SU-DHL-6 (cell line): ENCODE measurements at regions not wholly inside any gene's neighbourhood (a gene's known extent, or its start where the extent isn't known, plus 50 kb on each side); places are given as distances from the start of the nearest gene placed in this dataset.

Experiments used
- H2AFZ ChIP-seq: fragments of 200-600 bp; sonication (generic); 2 replicates; pipeline ENCODE4 v1.6.1; 2014; ENCODE audit warnings: low read depth, mild to moderate bottlenecking, moderate library complexity, mixed read lengths, antibody characterized with exemption, low read length; ENCODE audit not compliant: severe bottlenecking
- H3F3A ChIP-seq: fragments of 200-600 bp; shearing (Covaris generic); 2 replicates; pipeline ENCODE4 v1.6.0; 2016; ENCODE audit warnings: antibody characterized with exemption, mild to moderate bottlenecking; ENCODE audit not compliant: insufficient read depth
- H3K27ac ChIP-seq: fragments of 200-600 bp; sonication (generic); 2 replicates; pipeline ENCODE4 v1.5.1; 2016; ENCODE audit warnings: low read depth, mild to moderate bottlenecking, low read length, moderate library complexity, mixed read lengths
- H3K27me3 ChIP-seq: fragments of 200-600 bp; sonication (generic), shearing (Covaris generic); 2 replicates; pipeline ENCODE4 v1.6.0; 2014; ENCODE audit warnings: mild to moderate bottlenecking, low read length
- H3K36me3 ChIP-seq: fragments of 200-600 bp; sonication (generic); 2 replicates; pipeline ENCODE4 v1.6.1; 2014; ENCODE audit warnings: mild to moderate bottlenecking, low read length, mixed read lengths
- H3K4me2 ChIP-seq: fragments of 300-600, 200-600 bp; shearing (Covaris generic), sonication (generic); 2 replicates; pipeline ENCODE4 v1.6.0; 2014; ENCODE audit warnings: low read length, low read depth, mild to moderate bottlenecking; ENCODE audit not compliant: poor library complexity, severe bottlenecking
- H3K4me3 ChIP-seq: fragments of 200-600 bp; sonication (generic); 2 replicates; pipeline ENCODE4 v1.5.1; 2014; ENCODE audit warnings: antibody characterized with exemption, low read length, mild to moderate bottlenecking, mixed read lengths; ENCODE audit not compliant: insufficient read depth, poor library complexity, severe bottlenecking
- H3K79me2 ChIP-seq: fragments of 200-600 bp; sonication (generic); 2 replicates; pipeline ENCODE4 v1.6.1; 2014; ENCODE audit warnings: mild to moderate bottlenecking, low read length, moderate library complexity; ENCODE audit not compliant: insufficient read depth
- H3K9ac ChIP-seq: fragments of 200-600 bp; sonication (generic); 2 replicates; pipeline ENCODE4 v1.7.0; 2014; ENCODE audit warnings: mild to moderate bottlenecking, low read length
- H3K9me2 ChIP-seq: fragments of 200-600 bp; sonication (generic); replicated peaks from 2 replicates; pipeline ENCODE4 v1.6.1; 2014; ENCODE audit warnings: low read length; ENCODE audit not compliant: insufficient read depth
- H3K9me3 ChIP-seq: fragments of 200-600 bp; sonication (generic); 2 replicates; pipeline ENCODE4 v1.6.1; 2014; ENCODE audit warnings: low read length, mixed read lengths; ENCODE audit not compliant: insufficient read depth
- H4K20me1 ChIP-seq: fragments of 200-600 bp; sonication (generic); 2 replicates; pipeline ENCODE4 v1.6.1; 2014; ENCODE audit warnings: low read depth, mild to moderate bottlenecking, antibody characterized with exemption, low read length, moderate library complexity, mixed read lengths
- EZH2phosphoT487 ChIP-seq: fragments of 200-600 bp; sonication (generic), shearing (Covaris generic); conservative IDR thresholded peaks from 2 replicates; pipeline ENCODE4 v1.6.1; 2018; ENCODE audit warnings: mild to moderate bottlenecking, antibody characterized with exemption, low read length, moderate library complexity, mixed read lengths
- TF ChIP-seq, protein P1 (sequence below): fragments of 200-600 bp; sonication (generic); IDR thresholded peaks from one replicate; pipeline ENCODE4 v1.5.1; 2017; ENCODE audit warnings: antibody characterized with exemption, mild to moderate bottlenecking, low read length, moderate library complexity; ENCODE audit not compliant: insufficient read depth, poor library complexity, severe bottlenecking

DNA sequence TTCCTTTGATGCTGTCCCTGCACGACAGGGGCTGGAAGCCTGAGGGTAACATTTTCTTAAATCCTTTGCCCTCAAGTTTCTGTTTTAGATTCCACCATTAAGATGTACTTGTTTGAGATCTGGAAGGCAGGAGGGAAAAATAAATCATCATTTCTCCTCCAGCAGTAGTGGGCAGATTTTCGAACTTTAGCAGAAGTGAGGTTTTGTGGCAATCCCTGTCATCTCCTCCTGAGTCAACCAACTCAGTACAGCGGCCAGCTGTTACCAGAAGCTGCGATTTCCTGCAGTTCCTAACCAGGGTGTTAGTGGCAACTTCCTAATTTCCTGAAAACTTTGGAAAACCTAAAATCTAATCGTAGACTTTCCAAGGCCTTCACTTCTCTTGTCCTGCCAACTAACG is 517.2 kb upstream of the ACVR2A start:
- TF ChIP-seq EZH2phosphoT487: no peak
- TF ChIP-seq, protein P1, sequence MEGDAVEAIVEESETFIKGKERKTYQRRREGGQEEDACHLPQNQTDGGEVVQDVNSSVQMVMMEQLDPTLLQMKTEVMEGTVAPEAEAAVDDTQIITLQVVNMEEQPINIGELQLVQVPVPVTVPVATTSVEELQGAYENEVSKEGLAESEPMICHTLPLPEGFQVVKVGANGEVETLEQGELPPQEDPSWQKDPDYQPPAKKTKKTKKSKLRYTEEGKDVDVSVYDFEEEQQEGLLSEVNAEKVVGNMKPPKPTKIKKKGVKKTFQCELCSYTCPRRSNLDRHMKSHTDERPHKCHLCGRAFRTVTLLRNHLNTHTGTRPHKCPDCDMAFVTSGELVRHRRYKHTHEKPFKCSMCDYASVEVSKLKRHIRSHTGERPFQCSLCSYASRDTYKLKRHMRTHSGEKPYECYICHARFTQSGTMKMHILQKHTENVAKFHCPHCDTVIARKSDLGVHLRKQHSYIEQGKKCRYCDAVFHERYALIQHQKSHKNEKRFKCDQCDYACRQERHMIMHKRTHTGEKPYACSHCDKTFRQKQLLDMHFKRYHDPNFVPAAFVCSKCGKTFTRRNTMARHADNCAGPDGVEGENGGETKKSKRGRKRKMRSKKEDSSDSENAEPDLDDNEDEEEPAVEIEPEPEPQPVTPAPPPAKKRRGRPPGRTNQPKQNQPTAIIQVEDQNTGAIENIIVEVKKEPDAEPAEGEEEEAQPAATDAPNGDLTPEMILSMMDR: no peak
- H3K9me2 ChIP-seq: no peaks in the 10 kb centered on the region
- H3K4me2 ChIP-seq: no peak overlapping the region
- no peak overlapping the region for H3K9ac ChIP-seq
- H2AFZ ChIP-seq: no peak overlapping the region
- no peaks in the 10 kb centered on the region for H3F3A ChIP-seq
- H4K20me1 ChIP-seq: no peaks in the 10 kb centered on the region
- H3K27me3 ChIP-seq: no peaks in the 10 kb centered on the region
- H3K9me3 ChIP-seq: no peaks in the 10 kb centered on the region
- no peaks in the 10 kb centered on the region for H3K36me3 ChIP-seq
- H3K79me2 ChIP-seq: no peaks in the 10 kb centered on the region
- no peak overlapping the region for H3K27ac ChIP-seq
- H3K4me3 ChIP-seq: no peak overlapping the region

DNA sequence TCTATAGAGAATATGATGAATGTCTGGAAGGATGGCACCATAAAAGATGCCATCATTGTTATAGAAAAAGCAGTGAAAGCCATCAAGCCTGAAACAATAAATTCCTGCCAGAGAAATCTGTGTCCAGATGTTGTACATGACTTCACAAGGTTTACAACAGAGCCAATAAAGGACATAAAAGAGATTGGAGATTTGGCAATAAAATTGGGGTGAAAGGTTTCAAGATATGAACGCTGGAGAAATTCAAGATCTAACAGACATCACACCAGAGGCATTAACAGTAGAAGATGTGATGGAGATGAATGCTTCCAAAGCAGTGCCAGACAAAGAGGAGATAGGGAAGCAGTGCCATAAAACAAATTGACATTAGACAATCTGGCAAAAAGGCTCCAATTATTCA is 518.8 kb upstream of the ACVR2A start:
- no peaks in the 10 kb centered on the region for H3K27me3 ChIP-seq
- TF ChIP-seq, protein P1: no peak
- no peak for TF ChIP-seq EZH2phosphoT487
- no peak overlapping the region for H3K9ac ChIP-seq
- H3K27ac ChIP-seq: no peak overlapping the region
- no peaks in the 10 kb centered on the region for H3K36me3 ChIP-seq
- H2AFZ ChIP-seq: no peak overlapping the region
- no peaks in the 10 kb centered on the region for H3F3A ChIP-seq
- no peak overlapping the region for H3K4me2 ChIP-seq
- H3K9me3 ChIP-seq: no peaks in the 10 kb centered on the region
- H3K9me2 ChIP-seq: no peaks in the 10 kb centered on the region
- no peaks in the 10 kb centered on the region for H3K79me2 ChIP-seq
- H4K20me1 ChIP-seq: no peaks in the 10 kb centered on the region
- H3K4me3 ChIP-seq: no peak overlapping the region

DNA sequence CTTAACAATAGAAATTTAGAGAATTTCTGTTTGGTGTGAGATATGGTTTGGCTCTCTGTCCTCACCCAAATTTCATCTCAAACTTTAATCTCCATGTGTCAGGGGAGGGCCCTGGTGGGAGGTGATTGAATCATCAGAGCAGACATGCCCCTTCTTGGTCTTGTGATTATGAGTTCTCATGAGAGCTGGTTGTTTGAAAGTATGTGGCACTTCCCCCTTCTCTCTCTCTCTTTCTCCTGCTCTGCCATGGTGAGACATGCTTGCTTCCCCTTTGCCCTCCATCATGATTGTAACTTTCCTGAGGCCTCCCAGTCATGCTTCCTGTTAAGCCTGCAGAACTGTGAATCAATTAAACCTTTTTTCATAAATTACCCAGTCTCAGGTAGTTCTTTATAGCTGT is 524.7 kb upstream of the ACVR2A start:
- Histone ChIP-seq H3K27me3 (no peaks in the 10 kb centered on the region), H4K20me1 (no peaks in the 10 kb centered on the region), H3K79me2 (no peaks in the 10 kb centered on the region), H3K4me2 (no peak overlapping the region), H3K9ac (no peak overlapping the region), H3K27ac (no peak overlapping the region), H3K4me3 (no peak overlapping the region), H2AFZ (no peak overlapping the region), H3K36me3 (no peaks in the 10 kb centered on the region), H3K9me2 (no peaks in the 10 kb centered on the region), H3F3A (no peaks in the 10 kb centered on the region), H3K9me3 (no peaks in the 10 kb centered on the region)
- TF ChIP-seq, protein P1: no peak
- TF ChIP-seq EZH2phosphoT487: no peak

DNA sequence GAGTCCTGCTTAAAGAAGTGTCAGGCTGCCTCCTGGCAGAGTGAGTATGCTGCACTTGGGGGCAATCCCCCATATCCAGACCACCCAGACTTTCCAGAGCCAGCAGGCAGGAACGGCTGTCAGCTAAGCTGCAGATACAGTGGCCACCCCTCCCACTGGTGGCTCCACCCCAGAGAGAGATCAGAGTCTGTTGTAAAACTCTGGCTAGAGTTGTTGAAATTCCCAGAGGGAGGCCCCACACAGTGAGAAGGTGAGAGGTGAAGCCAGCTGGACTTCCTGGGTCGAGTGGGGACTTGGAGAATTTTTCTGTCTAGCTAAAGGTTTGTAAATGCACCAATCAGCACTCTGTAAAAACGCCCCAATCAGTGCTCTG is 533.8 kb upstream of the ACVR2A start:
- Histone ChIP-seq H3K4me2 (no peak overlapping the region), H3K27ac (no peak overlapping the region), H3K9me3 (no peaks in the 10 kb centered on the region), H3K79me2 (no peaks in the 10 kb centered on the region), H3K36me3 (no peaks in the 10 kb centered on the region), H3K27me3 (no peaks in the 10 kb centered on the region), H2AFZ (no peak overlapping the region), H4K20me1 (no peaks in the 10 kb centered on the region), H3F3A (no peaks in the 10 kb centered on the region), H3K9ac (no peak overlapping the region), H3K9me2 (no peaks in the 10 kb centered on the region), H3K4me3 (no peak overlapping the region)
- TF ChIP-seq, protein P1: no peak
